ENCODE measurements at regions not wholly inside any gene's neighbourhood (a gene's known extent, or its start where the extent isn't known, plus 50 kb on each side); places are given as distances from the start of the nearest gene placed in this dataset.

- DNase-seq (ENCODE audit: low spot score), result no peak
- TF ChIP-seq CTCF (IDR thresholded peaks at IDR 0.05; ENCODE audit: borderline replicate concordance, control extremely low read depth, extremely low read depth, insufficient read depth, missing control alignments), result no peak
- in situ Hi-C loops (cut with MboI; ENCODE audit: low sequenced_read_pairs, unreplicated experiment), result no loop called here
Observed at GRCh38 chr13:23513455-23513854, 56.8 kb upstream of the TNFRSF19 start.

GRCh38 chr13:23514076-23514475 is 56.1 kb upstream of the TNFRSF19 start:
- no peak for TF ChIP-seq CTCF (IDR thresholded peaks at IDR 0.05; ENCODE audit: borderline replicate concordance, control extremely low read depth, extremely low read depth, insufficient read depth, missing control alignments)
- no peak for DNase-seq (ENCODE audit: low spot score)
- in situ Hi-C loops (cut with MboI; ENCODE audit: low sequenced_read_pairs, unreplicated experiment), result no loop called here

GRCh38 chr13:23515116-23515515 is 55.1 kb upstream of the TNFRSF19 start:
- TF ChIP-seq CTCF (IDR thresholded peaks at IDR 0.05; ENCODE audit: borderline replicate concordance, control extremely low read depth, extremely low read depth, insufficient read depth, missing control alignments), result no peak
- in situ Hi-C loops (cut with MboI; ENCODE audit: low sequenced_read_pairs, unreplicated experiment), result no loop called here
- DNase-seq (ENCODE audit: low spot score), result no peak

GRCh38 chr13:23516190-23516589 is 54.0 kb upstream of the TNFRSF19 start:
- DNase-seq (ENCODE audit: low spot score), result no peak
- no peak for TF ChIP-seq CTCF (IDR thresholded peaks at IDR 0.05; ENCODE audit: borderline replicate concordance, control extremely low read depth, extremely low read depth, insufficient read depth, missing control alignments)
- in situ Hi-C loops (cut with MboI; ENCODE audit: low sequenced_read_pairs, unreplicated experiment), result no loop called here

GRCh38 chr13:23516702-23517101 is 53.5 kb upstream of the TNFRSF19 start:
- TF ChIP-seq CTCF (IDR thresholded peaks at IDR 0.05; ENCODE audit: borderline replicate concordance, control extremely low read depth, extremely low read depth, insufficient read depth, missing control alignments), result no peak

GRCh38 chr13:23518231-23518630 is 52.0 kb upstream of the TNFRSF19 start:
- no peak for DNase-seq (ENCODE audit: low spot score)
- no peak for TF ChIP-seq CTCF (IDR thresholded peaks at IDR 0.05; ENCODE audit: borderline replicate concordance, control extremely low read depth, extremely low read depth, insufficient read depth, missing control alignments)
- in situ Hi-C loops (cut with MboI; ENCODE audit: low sequenced_read_pairs, unreplicated experiment), result no loop called here

More at GRCh38 chr13:23516702-23517101, 53.5 kb upstream of the TNFRSF19 start:
- no peak for DNase-seq (ENCODE audit: low spot score)
- in situ Hi-C loops (cut with MboI; ENCODE audit: low sequenced_read_pairs, unreplicated experiment), result no loop called here
